ENCODE measurements at regions not wholly inside any gene's neighbourhood (a gene's known extent, or its start where the extent isn't known, plus 50 kb on each side); places are given as distances from the start of the nearest gene placed in this dataset.

GRCh38 chr16:79893445-79893844 is 292.9 kb upstream of the MAF start:
- no peaks in the 10 kb centered on the region for H3K9me3 ChIP-seq (ENCODE audit: insufficient read depth, low read depth, low read length)
- H3K79me1 ChIP-seq (ENCODE audit: low read length) = peaks cover 2% of the 10 kb centered on the region
- H3K4me1 ChIP-seq (ENCODE audit: control insufficient read depth in 1 of 2, insufficient read depth in 2 of 2, low read length in 2 of 2) = peaks cover 5 to 6% of the 10 kb centered on the region in 2 experiments
- no CpG with 5 or more reads among the region's 3 CpGs for WGBS (ENCODE audit: extremely low coverage, insufficient coverage, insufficient read length)
- no peak overlapping the region for H3K4me2 ChIP-seq (ENCODE audit: low read length)
- H3K79me2 ChIP-seq (ENCODE audit: control insufficient read depth, insufficient read depth, low read length, poor library complexity) = no peaks in the 10 kb centered on the region
- H3K27me3 ChIP-seq (ENCODE audit: insufficient read depth, low read length) = no peaks in the 10 kb centered on the region
- no peak overlapping the region for H4K12ac ChIP-seq (ENCODE audit: low read depth, low read length)
- H2BK5ac ChIP-seq (ENCODE audit: low read depth, low read length, poor library complexity) = no peak overlapping the region
- H3K18ac ChIP-seq (ENCODE audit: low read length) = no peak overlapping the region
- H3K23ac ChIP-seq (ENCODE audit: low read length) = no peak overlapping the region
- no peak overlapping the region for H4K8ac ChIP-seq (ENCODE audit: low read depth, low read length)
- H3K9ac ChIP-seq (ENCODE audit: low read length) = no peak overlapping the region
- no peak overlapping the region for H3K4ac ChIP-seq (ENCODE audit: low read depth, low read length)
- no peak overlapping the region for H2AFZ ChIP-seq (ENCODE audit: insufficient read depth, low read length, poor library complexity)
- DNase-seq = no peak
- no peak overlapping the region for H4K91ac ChIP-seq (ENCODE audit: low read depth, low read length)
- H3K36me3 ChIP-seq (ENCODE audit: control insufficient read depth in 1 of 2, insufficient read depth in 2 of 2, low read length in 2 of 2) = no peaks in the 10 kb centered on the region
- no peak overlapping the region for H3K4me3 ChIP-seq (ENCODE audit: low read depth, low read length)
- no peak overlapping the region for H3K27ac ChIP-seq (ENCODE audit: low read depth, low read length)
- no peak overlapping the region for H2BK12ac ChIP-seq (ENCODE audit: low read length)
- H3K14ac ChIP-seq (ENCODE audit: low read length) = no peak overlapping the region
- H2AK5ac ChIP-seq (ENCODE audit: low read length) = no peak overlapping the region
- H2BK120ac ChIP-seq (ENCODE audit: insufficient read depth, low read length, poor library complexity) = no peak overlapping the region

GRCh38 chr16:79892278-79892677 is 291.7 kb upstream of the MAF start:
- no peak overlapping the region for H3K4me2 ChIP-seq (ENCODE audit: low read length)
- no peak overlapping the region for H4K8ac ChIP-seq (ENCODE audit: low read depth, low read length)
- H3K4me3 ChIP-seq (ENCODE audit: low read depth, low read length) = no peak overlapping the region
- H3K79me2 ChIP-seq (ENCODE audit: control insufficient read depth, insufficient read depth, low read length, poor library complexity) = no peaks in the 10 kb centered on the region
- no peak overlapping the region for H2BK120ac ChIP-seq (ENCODE audit: insufficient read depth, low read length, poor library complexity)
- H3K9me3 ChIP-seq (ENCODE audit: insufficient read depth, low read depth, low read length) = no peaks in the 10 kb centered on the region
- WGBS (ENCODE audit: extremely low coverage, insufficient coverage, insufficient read length) = no CpG with 5 or more reads among the region's 3 CpGs
- peaks cover 3 to 5% of the 10 kb centered on the region in 2 experiments for H3K4me1 ChIP-seq (ENCODE audit: control insufficient read depth in 1 of 2, insufficient read depth in 2 of 2, low read length in 2 of 2)
- H3K27ac ChIP-seq (ENCODE audit: low read depth, low read length) = no peak overlapping the region
- H3K23ac ChIP-seq (ENCODE audit: low read length) = no peak overlapping the region
- peaks cover 2% of the 10 kb centered on the region for H3K79me1 ChIP-seq (ENCODE audit: low read length)
- no peak overlapping the region for H2BK5ac ChIP-seq (ENCODE audit: low read depth, low read length, poor library complexity)
- no peak overlapping the region for H2AFZ ChIP-seq (ENCODE audit: insufficient read depth, low read length, poor library complexity)
- no peak overlapping the region for H4K12ac ChIP-seq (ENCODE audit: low read depth, low read length)
- H2BK12ac ChIP-seq (ENCODE audit: low read length) = no peak overlapping the region
- H3K9ac ChIP-seq (ENCODE audit: low read length) = no peak overlapping the region
- no peak for DNase-seq
- H4K91ac ChIP-seq (ENCODE audit: low read depth, low read length) = no peak overlapping the region
- H3K36me3 ChIP-seq (ENCODE audit: control insufficient read depth in 1 of 2, insufficient read depth in 2 of 2, low read length in 2 of 2) = no peaks in the 10 kb centered on the region
- H3K27me3 ChIP-seq (ENCODE audit: insufficient read depth, low read length) = no peaks in the 10 kb centered on the region
- no peak overlapping the region for H3K18ac ChIP-seq (ENCODE audit: low read length)
- no peak overlapping the region for H2AK5ac ChIP-seq (ENCODE audit: low read length)
- H3K4ac ChIP-seq (ENCODE audit: low read depth, low read length) = no peak overlapping the region
- no peak overlapping the region for H3K14ac ChIP-seq (ENCODE audit: low read length)

GRCh38 chr16:79891458-79891857 is 290.9 kb upstream of the MAF start:
- Histone ChIP-seq H4K8ac (ENCODE audit: low read depth, low read length) (no peak overlapping the region), H3K14ac (ENCODE audit: low read length) (no peak overlapping the region), H2BK12ac (ENCODE audit: low read length) (no peak overlapping the region), H3K9me3 (ENCODE audit: insufficient read depth, low read depth, low read length) (no peaks in the 10 kb centered on the region), H4K91ac (ENCODE audit: low read depth, low read length) (no peak overlapping the region), H2AK5ac (ENCODE audit: low read length) (no peak overlapping the region), H3K4ac (ENCODE audit: low read depth, low read length) (no peak overlapping the region), H3K36me3 (ENCODE audit: control insufficient read depth in 1 of 2, insufficient read depth in 2 of 2, low read length in 2 of 2) (no peaks in the 10 kb centered on the region), H3K4me1 (ENCODE audit: control insufficient read depth in 1 of 2, insufficient read depth in 2 of 2, low read length in 2 of 2) (no peaks in the 10 kb centered on the region), H3K79me1 (ENCODE audit: low read length) (no peaks in the 10 kb centered on the region), H3K4me3 (ENCODE audit: low read depth, low read length) (no peak overlapping the region), H3K4me2 (ENCODE audit: low read length) (no peak overlapping the region), H4K12ac (ENCODE audit: low read depth, low read length) (no peak overlapping the region), H2BK5ac (ENCODE audit: low read depth, low read length, poor library complexity) (no peak overlapping the region), H3K23ac (ENCODE audit: low read length) (no peak overlapping the region), H3K18ac (ENCODE audit: low read length) (no peak overlapping the region), H3K79me2 (ENCODE audit: control insufficient read depth, insufficient read depth, low read length, poor library complexity) (no peaks in the 10 kb centered on the region), H2BK120ac (ENCODE audit: insufficient read depth, low read length, poor library complexity) (no peak overlapping the region), H3K27me3 (ENCODE audit: insufficient read depth, low read length) (no peaks in the 10 kb centered on the region), H3K9ac (ENCODE audit: low read length) (no peak overlapping the region), H3K27ac (ENCODE audit: low read depth, low read length) (no peak overlapping the region), H2AFZ (ENCODE audit: insufficient read depth, low read length, poor library complexity) (no peak overlapping the region)
- no peak for DNase-seq
- no CpG with 5 or more reads among the region's 6 CpGs for WGBS (ENCODE audit: extremely low coverage, insufficient coverage, insufficient read length)

GRCh38 chr16:79887541-79888540 is 287.3 kb upstream of the MAF start:
- no peak overlapping the region for H3K18ac ChIP-seq (ENCODE audit: low read length)
- H3K14ac ChIP-seq (ENCODE audit: low read length) = no peak overlapping the region
- no peak overlapping the region for H2AFZ ChIP-seq (ENCODE audit: insufficient read depth, low read length, poor library complexity)
- no peak overlapping the region for H4K91ac ChIP-seq (ENCODE audit: low read depth, low read length)
- H2BK120ac ChIP-seq (ENCODE audit: insufficient read depth, low read length, poor library complexity) = no peak overlapping the region
- H3K4me3 ChIP-seq (ENCODE audit: low read depth, low read length) = no peak overlapping the region
- no CpG with 5 or more reads among the region's 8 CpGs for WGBS (ENCODE audit: extremely low coverage, insufficient coverage, insufficient read length)
- H3K23ac ChIP-seq (ENCODE audit: low read length) = no peak overlapping the region
- no peaks in the 10 kb centered on the region for H3K27me3 ChIP-seq (ENCODE audit: insufficient read depth, low read length)
- H3K4me1 ChIP-seq (ENCODE audit: control insufficient read depth in 1 of 2, insufficient read depth in 2 of 2, low read length in 2 of 2) = no peaks in the 10 kb centered on the region
- H3K79me1 ChIP-seq (ENCODE audit: low read length) = no peaks in the 10 kb centered on the region
- H2AK5ac ChIP-seq (ENCODE audit: low read length) = no peak overlapping the region
- no peak overlapping the region for H3K4me2 ChIP-seq (ENCODE audit: low read length)
- no peak overlapping the region for H4K8ac ChIP-seq (ENCODE audit: low read depth, low read length)
- no peak overlapping the region for H3K4ac ChIP-seq (ENCODE audit: low read depth, low read length)
- H3K27ac ChIP-seq (ENCODE audit: low read depth, low read length) = no peak overlapping the region
- no peak for DNase-seq
- no peak overlapping the region for H3K9ac ChIP-seq (ENCODE audit: low read length)
- H4K12ac ChIP-seq (ENCODE audit: low read depth, low read length) = no peak overlapping the region
- H3K9me3 ChIP-seq (ENCODE audit: insufficient read depth, low read depth, low read length) = no peaks in the 10 kb centered on the region
- no peaks in the 10 kb centered on the region for H3K36me3 ChIP-seq (ENCODE audit: control insufficient read depth in 1 of 2, insufficient read depth in 2 of 2, low read length in 2 of 2)
- no peak overlapping the region for H2BK5ac ChIP-seq (ENCODE audit: low read depth, low read length, poor library complexity)
- H3K79me2 ChIP-seq (ENCODE audit: control insufficient read depth, insufficient read depth, low read length, poor library complexity) = no peaks in the 10 kb centered on the region
- no peak overlapping the region for H2BK12ac ChIP-seq (ENCODE audit: low read length)

All from trophoblast cell (in vitro differentiated cells and primary cell).